ENCODE measurements at regions not wholly inside any gene's neighbourhood (a gene's known extent, or its start where the extent isn't known, plus 50 kb on each side); places are given as distances from the start of the nearest gene placed in this dataset.

DNA sequence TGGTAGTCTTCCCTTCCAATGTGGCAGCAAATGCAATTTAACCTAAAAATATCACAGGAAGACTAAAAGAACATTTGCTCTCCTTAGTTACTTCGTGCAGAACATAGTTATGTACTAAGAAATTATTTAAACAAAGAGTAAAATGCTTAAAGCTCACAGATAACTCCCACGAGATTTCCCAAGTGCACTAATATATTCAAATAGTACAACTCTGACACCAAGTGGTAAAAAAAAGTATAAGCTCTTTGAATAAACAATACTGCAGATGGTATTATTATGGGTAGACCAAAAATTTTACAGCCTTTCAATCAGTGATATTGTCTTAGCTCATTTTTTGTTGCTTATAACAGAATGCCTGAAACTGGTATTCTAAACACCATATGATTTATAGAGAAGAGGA, 52.8 kb upstream of the FILIP1 start:
- DNase-seq (ENCODE audit: low read depth) = peak; percentile 60
- TF ChIP-seq, protein P1, sequence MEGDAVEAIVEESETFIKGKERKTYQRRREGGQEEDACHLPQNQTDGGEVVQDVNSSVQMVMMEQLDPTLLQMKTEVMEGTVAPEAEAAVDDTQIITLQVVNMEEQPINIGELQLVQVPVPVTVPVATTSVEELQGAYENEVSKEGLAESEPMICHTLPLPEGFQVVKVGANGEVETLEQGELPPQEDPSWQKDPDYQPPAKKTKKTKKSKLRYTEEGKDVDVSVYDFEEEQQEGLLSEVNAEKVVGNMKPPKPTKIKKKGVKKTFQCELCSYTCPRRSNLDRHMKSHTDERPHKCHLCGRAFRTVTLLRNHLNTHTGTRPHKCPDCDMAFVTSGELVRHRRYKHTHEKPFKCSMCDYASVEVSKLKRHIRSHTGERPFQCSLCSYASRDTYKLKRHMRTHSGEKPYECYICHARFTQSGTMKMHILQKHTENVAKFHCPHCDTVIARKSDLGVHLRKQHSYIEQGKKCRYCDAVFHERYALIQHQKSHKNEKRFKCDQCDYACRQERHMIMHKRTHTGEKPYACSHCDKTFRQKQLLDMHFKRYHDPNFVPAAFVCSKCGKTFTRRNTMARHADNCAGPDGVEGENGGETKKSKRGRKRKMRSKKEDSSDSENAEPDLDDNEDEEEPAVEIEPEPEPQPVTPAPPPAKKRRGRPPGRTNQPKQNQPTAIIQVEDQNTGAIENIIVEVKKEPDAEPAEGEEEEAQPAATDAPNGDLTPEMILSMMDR (IDR thresholded peaks at IDR 0.05; ENCODE audit: insufficient read depth, low read length) = peak; percentile 23
- H3K4me3 ChIP-seq (ENCODE audit: low read depth, low read length) = no peak overlapping the region

DNA sequence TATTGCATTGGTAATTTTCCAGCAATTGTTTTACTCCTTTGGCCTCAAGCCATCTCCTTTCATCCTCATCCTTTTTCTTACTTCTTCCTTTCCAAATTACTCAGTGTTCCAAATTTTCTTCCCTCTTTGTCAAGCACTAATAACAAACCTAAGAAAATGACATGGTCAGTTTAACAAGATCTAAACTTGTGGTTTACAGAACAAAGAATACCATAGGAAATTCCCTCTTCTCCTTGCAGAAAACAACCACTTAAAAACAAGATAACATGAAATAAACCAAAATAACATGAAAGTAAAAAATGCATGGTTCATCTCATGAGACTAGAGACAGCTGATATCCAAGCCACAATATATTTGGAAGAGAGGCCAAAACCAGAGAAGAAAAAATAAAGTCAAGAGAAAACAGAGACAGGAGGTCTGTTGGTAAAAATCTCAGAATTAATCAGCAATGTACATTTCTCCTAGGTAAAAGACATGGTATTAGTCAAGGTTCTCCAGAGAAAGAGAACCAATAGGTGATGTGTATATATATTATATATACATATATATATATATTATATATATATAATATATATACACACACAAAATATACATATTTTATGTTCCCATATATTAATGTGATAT, 51.0 kb upstream of the SENP6 start:
- H3K4me3 ChIP-seq (ENCODE audit: low read depth, low read length) = no peak overlapping the region
- DNase-seq (ENCODE audit: low read depth) = peak; percentile 39
- TF ChIP-seq, protein P1 (IDR thresholded peaks at IDR 0.05; ENCODE audit: insufficient read depth, low read length) = no peak

GRCh38 chr6:75551367-75551952, 50.2 kb upstream of the SENP6 start:
- DNase-seq (ENCODE audit: low read depth) = no peak
- no peak overlapping the region for H3K4me3 ChIP-seq (ENCODE audit: low read depth, low read length)
- TF ChIP-seq, protein P1 (IDR thresholded peaks at IDR 0.05; ENCODE audit: insufficient read depth, low read length) = no peak

Data from fibroblast of the aortic adventitia (primary cell).